ENCODE measurements at regions not wholly inside any gene's neighbourhood (a gene's known extent, or its start where the extent isn't known, plus 50 kb on each side); places are given as distances from the start of the nearest gene placed in this dataset.

GRCh38 chr1:30629501-30629900, 93.9 kb downstream of the MATN1 start:
- Mint-ChIP-seq H3K27me3 (ENCODE audit: low read depth) (peaks cover 32% of the 10 kb centered on the region), H3K4me3 (no peak overlapping the region), H3K9me3 (peaks cover 8% of the 10 kb centered on the region), H3K4me1 (ENCODE audit: low read depth) (no peaks in the 10 kb centered on the region), H3K36me3 (ENCODE audit: insufficient read depth) (no peaks in the 10 kb centered on the region)
- no peak for DNase-seq
- ATAC-seq = no peak

- no peaks in the 10 kb centered on the region for H3K4me1 Mint-ChIP-seq (ENCODE audit: low read depth)
- H3K4me3 Mint-ChIP-seq = no peak overlapping the region
- H3K36me3 Mint-ChIP-seq (ENCODE audit: insufficient read depth) = peaks cover 1% of the 10 kb centered on the region
- H3K9me3 Mint-ChIP-seq = peaks cover 23% of the 10 kb centered on the region
- H3K27me3 Mint-ChIP-seq (ENCODE audit: low read depth) = peaks cover 32% of the 10 kb centered on the region
- DNase-seq (no peak), ATAC-seq (no peak)
Measured at GRCh38 chr1:30627994-30628393, 95.4 kb downstream of the MATN1 start.

GRCh38 chr1:30627206-30627605, 96.2 kb downstream of the MATN1 start:
- H3K4me3 Mint-ChIP-seq = no peak overlapping the region
- H3K9me3 Mint-ChIP-seq = peaks cover 28% of the 10 kb centered on the region
- peaks cover 34% of the 10 kb centered on the region for H3K27me3 Mint-ChIP-seq (ENCODE audit: low read depth)
- ATAC-seq (no peak), DNase-seq (no peak)
- H3K4me1 Mint-ChIP-seq (ENCODE audit: low read depth) = no peaks in the 10 kb centered on the region
- H3K36me3 Mint-ChIP-seq (ENCODE audit: insufficient read depth) = peaks cover 1% of the 10 kb centered on the region

GRCh38 chr1:30623431-30623830, 100.0 kb downstream of the MATN1 start:
- ATAC-seq (no peak), DNase-seq (no peak)
- peaks cover 34% of the 10 kb centered on the region for H3K27me3 Mint-ChIP-seq (ENCODE audit: low read depth)
- H3K36me3 Mint-ChIP-seq (ENCODE audit: insufficient read depth) = peaks cover 1% of the 10 kb centered on the region
- H3K9me3 Mint-ChIP-seq = peaks cover 29% of the 10 kb centered on the region
- H3K4me1 Mint-ChIP-seq (ENCODE audit: low read depth) = peaks cover under 1% of the 10 kb centered on the region
- H3K4me3 Mint-ChIP-seq = no peak overlapping the region

- Mint-ChIP-seq H3K4me1 (ENCODE audit: low read depth) (peaks cover 1% of the 10 kb centered on the region), H3K9me3 (peaks cover 22% of the 10 kb centered on the region), H3K4me3 (no peak overlapping the region), H3K27me3 (ENCODE audit: low read depth) (peaks cover 27% of the 10 kb centered on the region), H3K36me3 (ENCODE audit: insufficient read depth) (peaks cover 1% of the 10 kb centered on the region)
- ATAC-seq (no peak), DNase-seq (no peak)
Measured at GRCh38 chr1:30619619-30620018, 103.8 kb downstream of the MATN1 start.

- H3K9me3 Mint-ChIP-seq = peaks cover 10% of the 10 kb centered on the region
- H3K36me3 Mint-ChIP-seq (ENCODE audit: insufficient read depth) = no peaks in the 10 kb centered on the region
- H3K4me1 Mint-ChIP-seq (ENCODE audit: low read depth) = peaks cover 1% of the 10 kb centered on the region
- H3K4me3 Mint-ChIP-seq = no peak overlapping the region
- no peak for DNase-seq
- peak in 1 of 2 donors; percentile 40 for ATAC-seq
- peaks cover 27% of the 10 kb centered on the region for H3K27me3 Mint-ChIP-seq (ENCODE audit: low read depth)
Measured at GRCh38 chr1:30618335-30618747, 105.0 kb downstream of the MATN1 start.

GRCh38 chr1:30616759-30617158, 106.6 kb downstream of the MATN1 start:
- H3K4me3 Mint-ChIP-seq = no peak overlapping the region
- H3K4me1 Mint-ChIP-seq (ENCODE audit: low read depth) = peaks cover 1% of the 10 kb centered on the region
- peaks cover 29% of the 10 kb centered on the region for H3K27me3 Mint-ChIP-seq (ENCODE audit: low read depth)
- DNase-seq (no peak), ATAC-seq (no peak)
- H3K36me3 Mint-ChIP-seq (ENCODE audit: insufficient read depth) = no peaks in the 10 kb centered on the region
- no peaks in the 10 kb centered on the region for H3K9me3 Mint-ChIP-seq

GRCh38 chr1:30615816-30616590, 107.4 kb downstream of the MATN1 start:
- H3K4me3 Mint-ChIP-seq = no peak overlapping the region
- H3K36me3 Mint-ChIP-seq (ENCODE audit: insufficient read depth) = no peaks in the 10 kb centered on the region
- H3K27me3 Mint-ChIP-seq (ENCODE audit: low read depth) = peaks cover 29% of the 10 kb centered on the region
- no peak for DNase-seq
- ATAC-seq = no peak
- peaks cover 1% of the 10 kb centered on the region for H3K4me1 Mint-ChIP-seq (ENCODE audit: low read depth)
- no peaks in the 10 kb centered on the region for H3K9me3 Mint-ChIP-seq

- Mint-ChIP-seq H3K9me3 (no peaks in the 10 kb centered on the region), H3K4me3 (no peak overlapping the region), H3K36me3 (ENCODE audit: insufficient read depth) (no peaks in the 10 kb centered on the region), H3K4me1 (ENCODE audit: low read depth) (peaks cover 1% of the 10 kb centered on the region), H3K27me3 (ENCODE audit: low read depth) (peaks cover 28% of the 10 kb centered on the region)
- DNase-seq (no peak), ATAC-seq (no peak)
Measured at GRCh38 chr1:30615076-30615795, 108.1 kb downstream of the MATN1 start.

GRCh38 chr1:30613188-30613587, 110.2 kb downstream of the MATN1 start:
- H3K4me3 Mint-ChIP-seq = no peak overlapping the region
- DNase-seq (no peak), ATAC-seq (no peak)
- no peaks in the 10 kb centered on the region for H3K36me3 Mint-ChIP-seq (ENCODE audit: insufficient read depth)
- H3K27me3 Mint-ChIP-seq (ENCODE audit: low read depth) = peaks cover 25% of the 10 kb centered on the region
- H3K4me1 Mint-ChIP-seq (ENCODE audit: low read depth) = no peaks in the 10 kb centered on the region
- no peaks in the 10 kb centered on the region for H3K9me3 Mint-ChIP-seq

GRCh38 chr1:30612536-30613065, 110.8 kb downstream of the MATN1 start:
- Mint-ChIP-seq H3K4me3 (no peak overlapping the region), H3K4me1 (ENCODE audit: low read depth) (no peaks in the 10 kb centered on the region), H3K36me3 (ENCODE audit: insufficient read depth) (no peaks in the 10 kb centered on the region), H3K27me3 (ENCODE audit: low read depth) (peaks cover 25% of the 10 kb centered on the region), H3K9me3 (no peaks in the 10 kb centered on the region)
- DNase-seq (no peak), ATAC-seq (no peak)

GRCh38 chr1:30611741-30612309, 111.6 kb downstream of the MATN1 start:
- no peaks in the 10 kb centered on the region for H3K4me1 Mint-ChIP-seq (ENCODE audit: low read depth)
- no peaks in the 10 kb centered on the region for H3K9me3 Mint-ChIP-seq
- ATAC-seq (no peak), DNase-seq (no peak)
- H3K27me3 Mint-ChIP-seq (ENCODE audit: low read depth) = peaks cover 20% of the 10 kb centered on the region
- no peak overlapping the region for H3K4me3 Mint-ChIP-seq
- no peaks in the 10 kb centered on the region for H3K36me3 Mint-ChIP-seq (ENCODE audit: insufficient read depth)

- no peak overlapping the region for H3K4me3 Mint-ChIP-seq
- no peaks in the 10 kb centered on the region for H3K9me3 Mint-ChIP-seq
- ATAC-seq (no peak), DNase-seq (no peak)
- no peaks in the 10 kb centered on the region for H3K36me3 Mint-ChIP-seq (ENCODE audit: insufficient read depth)
- H3K4me1 Mint-ChIP-seq (ENCODE audit: low read depth) = no peaks in the 10 kb centered on the region
- H3K27me3 Mint-ChIP-seq (ENCODE audit: low read depth) = peaks cover 14% of the 10 kb centered on the region
Measured at GRCh38 chr1:30610917-30611316, 112.5 kb downstream of the MATN1 start.

GRCh38 chr1:30609999-30610345, 113.4 kb downstream of the MATN1 start:
- no peaks in the 10 kb centered on the region for H3K9me3 Mint-ChIP-seq
- no peaks in the 10 kb centered on the region for H3K4me1 Mint-ChIP-seq (ENCODE audit: low read depth)
- no peaks in the 10 kb centered on the region for H3K36me3 Mint-ChIP-seq (ENCODE audit: insufficient read depth)
- peaks cover 19% of the 10 kb centered on the region for H3K27me3 Mint-ChIP-seq (ENCODE audit: low read depth)
- H3K4me3 Mint-ChIP-seq = no peak overlapping the region
- no peak for DNase-seq
- no peak for ATAC-seq

Data from activated T-cell treated with anti-CD3 and anti-CD28 coated beads, Interleukin-2, amount 50 U/mL, for 4 hours (primary cell).